OCI-LY7 (cell line): ENCODE measurements at regions not wholly inside any gene's neighbourhood (a gene's known extent, or its start where the extent isn't known, plus 50 kb on each side); places are given as distances from the start of the nearest gene placed in this dataset.
"Not testable (repeated sequence)": the region's sequence is repeated elsewhere in the genome, so short reads cannot be mapped to it uniquely, and the experiment has no call there.

ENCODE experiments used
- BruUV-seq: library from RNA; stranded (reverse); fragments of 400-500 nt; replicated peaks from 2 replicates; lab custom pipeline; 2021; lab: Mats Ljungman, UMichigan
- CTCF ChIA-PET: fragments of 300-600 bp; sonication (Branson Sonifier 250); formaldehyde crosslinking; loops from one replicate; lab custom pipeline; 2022; ENCODE audit warnings: antibody characterized with exemption; ENCODE audit not compliant: unreplicated experiment; lab: Charles Lee
- POLR2A ChIA-PET: fragments of 300-600 bp; sonication (Branson Sonifier 250); formaldehyde crosslinking; loops from one replicate; lab custom pipeline; 2022; ENCODE audit warnings: antibody characterized with exemption; lab: Charles Lee
- DNase-seq: peaks from one replicate; pipeline ENCODE4 v3.0.0-alpha.2; 2015; ENCODE audit warnings: low spot score
- H2AFZ ChIP-seq: fragments of 200-600 bp; sonication (generic), shearing (Covaris generic); 2 replicates; pipeline ENCODE4 v1.6.1; 2014; ENCODE audit warnings: mild to moderate bottlenecking, antibody characterized with exemption, low read length, moderate library complexity
- H3K27ac ChIP-seq: fragments of 200-600 bp; sonication (generic); 2 replicates; pipeline ENCODE4 v1.5.1; 2014; ENCODE audit warnings: mixed run types, low read depth, mild to moderate bottlenecking, moderate library complexity, low read length, inconsistent platforms; ENCODE audit not compliant: poor library complexity, severe bottlenecking
- H3K36me3 ChIP-seq: fragments of 200-600 bp; sonication (generic); 2 replicates; pipeline ENCODE4 v1.6.1; 2014; ENCODE audit warnings: mild to moderate bottlenecking, antibody characterized with exemption, low read length, moderate library complexity, mixed read lengths; ENCODE audit not compliant: insufficient read depth
- H3K4me1 ChIP-seq: fragments of 200-600 bp; sonication (generic); 2 replicates; pipeline ENCODE4 v1.5.1; 2014; ENCODE audit warnings: mild to moderate bottlenecking, low read length; ENCODE audit not compliant: insufficient read depth, poor library complexity, severe bottlenecking
- H3K4me2 ChIP-seq: fragments of 200-600 bp; sonication (generic); 2 replicates; pipeline ENCODE4 v1.6.1; 2014; ENCODE audit warnings: mild to moderate bottlenecking, low read length
- H3K4me3 ChIP-seq: fragments of 200-600 bp; sonication (generic); 2 replicates; pipeline ENCODE4 v1.5.1; 2014; ENCODE audit warnings: mild to moderate bottlenecking, low read depth, low read length; ENCODE audit not compliant: poor library complexity, severe bottlenecking
- H3K79me2 ChIP-seq: fragments of 200-600 bp; sonication (generic); 2 replicates; pipeline ENCODE4 v1.6.1; 2016; ENCODE audit warnings: low read depth, mild to moderate bottlenecking, low read length, moderate library complexity, mixed read lengths; ENCODE audit not compliant: insufficient read depth
- H3K9me2 ChIP-seq: fragments of 200-600 bp; sonication (generic); 2 replicates; pipeline ENCODE4 v1.6.1; 2016; ENCODE audit warnings: mild to moderate bottlenecking, low read length, mixed read lengths; ENCODE audit not compliant: insufficient read depth
- H3K9me3 ChIP-seq: fragments of 200-600 bp; sonication (generic); 2 replicates; pipeline ENCODE4 v1.6.1; 2014; ENCODE audit warnings: mild to moderate bottlenecking, mixed run types, low read length, mixed read lengths
- H4K20me1 ChIP-seq: fragments of 200-600 bp; sonication (generic); 2 replicates; pipeline ENCODE4 v1.6.1; 2014; ENCODE audit warnings: mild to moderate bottlenecking, antibody characterized with exemption, low read length, moderate library complexity, mixed read lengths; ENCODE audit not compliant: insufficient read depth
- CTCF ChIP-seq: fragments of 200-600 bp; sonication (generic); conservative IDR thresholded peaks from 2 replicates; pipeline ENCODE4 v1.5.1; 2014; ENCODE audit warnings: mild to moderate bottlenecking, antibody characterized with exemption, low read length, moderate library complexity, mixed read lengths
- EZH2phosphoT487 ChIP-seq: fragments of 200-600 bp; sonication (generic); IDR thresholded peaks from 2 replicates; pipeline ENCODE4 v1.6.1; 2018; ENCODE audit warnings: low read depth, borderline replicate concordance, mild to moderate bottlenecking, mixed run types, antibody characterized with exemption, low read length, moderate library complexity, mixed read lengths
- intact Hi-C: fragments of 100-400 bp; cut with micrococcal nuclease; formaldehyde crosslinking; loops from one replicate; pipeline ENCODE4 v1.10.0; 2022; ENCODE audit not compliant: unreplicated experiment

- no peaks in the 10 kb centered on the region for H3K36me3 ChIP-seq
- DNase-seq, result no peak
- H3K4me3 ChIP-seq, result no peak overlapping the region
- no peaks in the 10 kb centered on the region for H3K9me3 ChIP-seq
- POLR2A ChIA-PET, result interaction anchor here (0.6 to 0.7 kb wide), 2 partner anchors 19 to 172 kb away, joined by 3 read pairs; no protein-coding TSS in a partner anchor
- CTCF ChIA-PET, result no interaction called here
- H3K79me2 ChIP-seq, result no peaks in the 10 kb centered on the region
- no peaks in the 10 kb centered on the region for H3K4me1 ChIP-seq
- no peak overlapping the region for H3K4me2 ChIP-seq
- no peak overlapping the region for H3K27ac ChIP-seq
- H4K20me1 ChIP-seq, result no peaks in the 10 kb centered on the region
- TF ChIP-seq EZH2phosphoT487 (no peak), CTCF (no peak)
- intact Hi-C loops, result no loop called here
- no TSS peak for BruUV-seq
- no peaks in the 10 kb centered on the region for H3K9me2 ChIP-seq
- H2AFZ ChIP-seq, result no peak overlapping the region
Observed at GRCh38 chr3:82122554-82123345, 361.3 kb upstream of the GBE1 start.

GRCh38 chr3:82114589-82114988 is 353.1 kb upstream of the GBE1 start:
- intact Hi-C loops, result no loop called here
- Histone ChIP-seq H3K4me2 (no peak overlapping the region), H3K36me3 (no peaks in the 10 kb centered on the region), H3K79me2 (no peaks in the 10 kb centered on the region), H3K4me1 (no peaks in the 10 kb centered on the region), H3K4me3 (no peak overlapping the region), H4K20me1 (no peaks in the 10 kb centered on the region), H3K9me2 (no peaks in the 10 kb centered on the region), H3K9me3 (no peaks in the 10 kb centered on the region), H3K27ac (no peak overlapping the region), H2AFZ (no peak overlapping the region)
- ChIA-PET POLR2A (no interaction called here), CTCF (no interaction called here)
- TF ChIP-seq CTCF, result no peak
- no peak for TF ChIP-seq EZH2phosphoT487
- no TSS peak for BruUV-seq
- no peak for DNase-seq

- DNase-seq, H3K4me1 ChIP-seq, H3K27ac ChIP-seq, H3K4me2 ChIP-seq, intact Hi-C loops, H3K79me2 ChIP-seq, H3K9me2 ChIP-seq, H4K20me1 ChIP-seq, CTCF ChIA-PET, H2AFZ ChIP-seq, H3K9me3 ChIP-seq, H3K36me3 ChIP-seq, H3K4me3 ChIP-seq, POLR2A ChIA-PET, BruUV-seq: not testable (repeated sequence)
Observed at GRCh38 chr3:82110721-82111120, 349.3 kb upstream of the GBE1 start.
